ENCODE measurements at regions not wholly inside any gene's neighbourhood (a gene's known extent, or its start where the extent isn't known, plus 50 kb on each side); places are given as distances from the start of the nearest gene placed in this dataset.

- Histone ChIP-seq H3K4me3 (replicated peaks in 1 of 3; ENCODE audit: insufficient read depth in 1 of 3, low read depth in 1 of 3, low read length in 3 of 3) (no peak overlapping the region), H3K27me3 (ENCODE audit: control insufficient read depth in 2 of 2, insufficient read depth in 2 of 2, low read length in 2 of 2) (no peaks in the 10 kb centered on the region), H3K79me2 (ENCODE audit: control insufficient read depth, insufficient read depth, low read length) (no peaks in the 10 kb centered on the region), H3K9me1 (replicated peaks; ENCODE audit: control insufficient read depth, extremely low read depth, insufficient read depth, low read length) (no peaks in the 10 kb centered on the region), H3K4me1 (ENCODE audit: control insufficient read depth, extremely low read depth, insufficient read depth, low read length) (no peaks in the 10 kb centered on the region), H3K36me3 (ENCODE audit: control insufficient read depth in 2 of 2, extremely low read depth in 1 of 2, insufficient read depth in 2 of 2, low read length in 2 of 2) (no peaks in the 10 kb centered on the region), H3K9me3 (replicated peaks; ENCODE audit: control insufficient read depth, insufficient read depth, low read length) (peaks cover 2% of the 10 kb centered on the region), H3K9ac (replicated peaks; ENCODE audit: extremely low read depth, insufficient read depth, low read length) (no peak overlapping the region), H2AFZ (ENCODE audit: low read depth, low read length) (no peak overlapping the region), H3K27ac (ENCODE audit: insufficient read depth, low read depth, low read length) (no peak overlapping the region), H4K20me1 (replicated peaks; ENCODE audit: control insufficient read depth, extremely low read depth, insufficient read depth, low read length) (no peaks in the 10 kb centered on the region), H3K4me2 (ENCODE audit: insufficient read depth, low read length) (no peak overlapping the region)
- FAIRE-seq, result no peak
- intact Hi-C loops (cut with micrococcal nuclease), result no loop called here
- ChIA-PET POLR2A (no interaction called here), CTCF (no interaction called here)
- DNase-seq (ENCODE audit: low read depth, low spot score), result no peak
- TF ChIP-seq JUN (IDR thresholded peaks at IDR 0.05; ENCODE audit: borderline replicate concordance, insufficient read depth, insufficient read length, low read depth) (no peak), EZH2 (IDR thresholded peaks at IDR 0.05; ENCODE audit: borderline replicate concordance, low read depth, low read length, severe bottlenecking) (no peak), GATA2 (IDR thresholded peaks at IDR 0.05; ENCODE audit: insufficient read depth, insufficient read length, low read depth, low read length) (no peak), MAX (IDR thresholded peaks at IDR 0.05; ENCODE audit: insufficient read depth, insufficient read length) (no peak), CTCF (IDR thresholded peaks at IDR 0.05; ENCODE audit: extremely low read depth in 1 of 2, insufficient read depth in 1 of 2, low read depth in 1 of 2, low read length in 2 of 2) (no peak), MYC (IDR thresholded peaks at IDR 0.05; ENCODE audit: low read depth, low read length) (no peak), POLR2A (IDR thresholded peaks at IDR 0.05; ENCODE audit: low read depth, low read length) (no peak), FOS (IDR thresholded peaks at IDR 0.05; ENCODE audit: borderline replicate concordance, insufficient read depth, low read length) (no peak)
- dilution Hi-C loops (cut with MboI; ENCODE audit: extremely low pct_ligation_motif_present, low sequenced_read_pairs), result no loop called here
- no TSS peak for BruUV-seq (replicated peaks)
Observed at GRCh38 chr1:14017531-14017961, 317.6 kb downstream of the PRDM2 start.
